Left ventricle myocardium superior (tissue), 1 donor: ENCODE measurements at regions not wholly inside any gene's neighbourhood (a gene's known extent, or its start where the extent isn't known, plus 50 kb on each side); places are given as distances from the start of the nearest gene placed in this dataset.

ENCODE experiments used
- ATAC-seq: fragments of 200-7000 bp; cut with Tn5 transposase; one replicate; pipeline ENCODE4 v1.9.1; 2020; ENCODE audit warnings: mild to moderate bottlenecking, moderate library complexity
- DNase-seq: peaks from one replicate; pipeline ENCODE4 v3.0.0-alpha.2; 2020
- intact Hi-C: fragments of 100-400 bp; cut with micrococcal nuclease; formaldehyde crosslinking; loops from one replicate; pipeline ENCODE4 v1.11.0; 2022
- donor health status: DM: no; HTN: yes; CAD: no; lungs with severe emphysema.

GRCh38 chr5:39588179-39588578 is 163.4 kb upstream of the DAB2 start:
- ATAC-seq, result no peak
- intact Hi-C loops, result no loop called here
- no peak for DNase-seq

- intact Hi-C loops, result no loop called here
- DNase-seq, result no peak
- ATAC-seq, result no peak
Measured at GRCh38 chr5:39587675-39588074, 162.9 kb upstream of the DAB2 start.

GRCh38 chr5:39586185-39586584 is 161.4 kb upstream of the DAB2 start:
- intact Hi-C loops, result no loop called here
- ATAC-seq, result no peak
- no peak for DNase-seq

- DNase-seq (no peak), ATAC-seq (no peak)
- intact Hi-C loops, result no loop called here
Measured at GRCh38 chr5:39584927-39585326, 160.1 kb upstream of the DAB2 start.

- ATAC-seq, result peak; percentile 80
- DNase-seq, result no peak
- intact Hi-C loops, result no loop called here
Measured at GRCh38 chr5:39580702-39581453, 156.1 kb upstream of the DAB2 start.

GRCh38 chr5:39579750-39580149 is 155.0 kb upstream of the DAB2 start:
- ATAC-seq (no peak), DNase-seq (no peak)
- intact Hi-C loops, result loop anchor here (2.0 kb wide), 1 partner anchor 1109 kb away; no protein-coding TSS in a partner anchor

GRCh38 chr5:39578887-39579497 is 154.2 kb upstream of the DAB2 start:
- DNase-seq (no peak), ATAC-seq (no peak)
- intact Hi-C loops, result loop anchor here (2.0 kb wide), 1 partner anchor 1110 kb away; no protein-coding TSS in a partner anchor

- no peak for DNase-seq
- intact Hi-C loops, result no loop called here
- ATAC-seq, result no peak
Measured at GRCh38 chr5:39577529-39577928, 152.7 kb upstream of the DAB2 start.

GRCh38 chr5:39570403-39571027 is 145.7 kb upstream of the DAB2 start:
- no peak for DNase-seq
- intact Hi-C loops, result no loop called here
- ATAC-seq, result no peak

- intact Hi-C loops, result loop anchor here (10.0 kb wide), 1 partner anchor 355 kb away; the partner anchor contains the start of gene FYB1
- DNase-seq (no peak), ATAC-seq (no peak)
Measured at GRCh38 chr5:39569857-39570256, 145.1 kb upstream of the DAB2 start.

- no peak for ATAC-seq
- intact Hi-C loops, result loop anchor here (10.0 kb wide), 1 partner anchor 352 kb away; the partner anchor contains the start of gene FYB1
- peak; percentile 37 for DNase-seq
Measured at GRCh38 chr5:39566891-39567290, 142.1 kb upstream of the DAB2 start.

- no peak for DNase-seq
- intact Hi-C loops, result loop anchor here (10.0 kb wide), 1 partner anchor 351 kb away; the partner anchor contains the start of gene FYB1
- no peak for ATAC-seq
Measured at GRCh38 chr5:39566029-39566428, 141.2 kb upstream of the DAB2 start.

GRCh38 chr5:39561421-39561820 is 136.6 kb upstream of the DAB2 start:
- no peak for ATAC-seq
- intact Hi-C loops, result loop anchor here (10.0 kb wide), 1 partner anchor 347 kb away; the partner anchor contains the start of gene FYB1
- no peak for DNase-seq

- ATAC-seq (no peak), DNase-seq (no peak)
- intact Hi-C loops, result loop anchor here (10.0 kb wide), 1 partner anchor 346 kb away; the partner anchor contains the start of gene FYB1
Measured at GRCh38 chr5:39560726-39561125, 135.9 kb upstream of the DAB2 start.

- intact Hi-C loops, result loop anchor here (10.0 kb wide), 1 partner anchor 345 kb away; the partner anchor contains the start of gene FYB1
- ATAC-seq (no peak), DNase-seq (no peak)
Measured at GRCh38 chr5:39559923-39560322, 135.1 kb upstream of the DAB2 start.

GRCh38 chr5:39558541-39558940 is 133.8 kb upstream of the DAB2 start:
- no peak for ATAC-seq
- intact Hi-C loops, result no loop called here
- no peak for DNase-seq

- intact Hi-C loops, result no loop called here
- DNase-seq, result no peak
- ATAC-seq, result no peak
Measured at GRCh38 chr5:39555788-39556187, 131.0 kb upstream of the DAB2 start.

- ATAC-seq (peak; percentile 85), DNase-seq (no peak)
- intact Hi-C loops, result loop anchor here (2.0 kb wide), 1 partner anchor 171 kb away; no protein-coding TSS in a partner anchor
Measured at GRCh38 chr5:39547553-39548154, 122.9 kb upstream of the DAB2 start.

- intact Hi-C loops, result no loop called here
- DNase-seq (no peak), ATAC-seq (no peak)
Measured at GRCh38 chr5:39544941-39545340, 120.2 kb upstream of the DAB2 start.

GRCh38 chr5:39543335-39543734 is 118.6 kb upstream of the DAB2 start:
- ATAC-seq, result peak; percentile 39
- no peak for DNase-seq
- intact Hi-C loops, result no loop called here
